Common myeloid progenitor, CD34-positive (primary cell): ENCODE measurements at regions not wholly inside any gene's neighbourhood (a gene's known extent, or its start where the extent isn't known, plus 50 kb on each side); places are given as distances from the start of the nearest gene placed in this dataset.
"Not testable (repeated sequence)": the region's sequence is repeated elsewhere in the genome, so short reads cannot be mapped to it uniquely, and the experiment has no call there.

ENCODE experiments used
- CTCF ChIA-PET: fragments of 350-600 bp; sonication (Branson Sonifier 250); formaldehyde crosslinking; loops from one replicate; lab custom pipeline; 2021; ENCODE audit warnings: antibody characterized with exemption; lab: Charles Lee
- POLR2A ChIA-PET: fragments of 350-600 bp; sonication (Branson Sonifier 250); formaldehyde crosslinking; loops from one replicate; lab custom pipeline; 2021; ENCODE audit warnings: antibody characterized with exemption; lab: Charles Lee
- DNase-seq, 3 donors: peaks; one replicate each; pipeline versions ENCODE4 v3.0.0 to v3.0.0-alpha.2; 2013
- H3K27ac ChIP-seq, 2 experiments: 1 replicate in 1 of 2; 2 replicates in 1 of 2; pipeline ENCODE4 v1.7.0; 2013; ENCODE audit warnings: inconsistent platforms in 2 of 2, low read length in 2 of 2, mild to moderate bottlenecking in 2 of 2, low read depth in 1 of 2, moderate library complexity in 1 of 2; ENCODE audit not compliant: severe bottlenecking in 2 of 2, insufficient read depth in 1 of 2, poor library complexity in 1 of 2
- H3K27me3 ChIP-seq, 5 experiments: replicated peaks in 2 of 5; 1 replicate in 3 of 5; 2 replicates in 2 of 5; pipeline versions ENCODE4 v1.6.1 to v1.7.0; 2013; ENCODE audit warnings: low read length in 4 of 5, mild to moderate bottlenecking in 2 of 5, moderate library complexity in 2 of 5, inconsistent platforms in 1 of 5; ENCODE audit not compliant: insufficient read depth in 5 of 5, control insufficient read depth in 4 of 5
- H3K36me3 ChIP-seq, 4 experiments: 1 replicate in 2 of 4; 2 replicates in 2 of 4; pipeline versions ENCODE4 v1.6.1 to v1.7.0; 2013; ENCODE audit warnings: low read length in 3 of 4, control low read depth in 1 of 4, mild to moderate bottlenecking in 1 of 4; ENCODE audit not compliant: control insufficient read depth in 4 of 4, insufficient read depth in 4 of 4
- H3K4me1 ChIP-seq, 4 experiments: 1 replicate in 3 of 4; 2 replicates in 1 of 4; pipeline versions ENCODE4 v1.6.1 to v1.7.1; 2013; ENCODE audit warnings: low read length in 3 of 4, mild to moderate bottlenecking in 3 of 4, control low read depth in 1 of 4, inconsistent platforms in 1 of 4, moderate library complexity in 1 of 4; ENCODE audit not compliant: control insufficient read depth in 4 of 4, insufficient read depth in 4 of 4; ENCODE audit errors: control extremely low read depth in 1 of 4
- H3K4me3 ChIP-seq, 7 experiments: 1 replicate in 4 of 7; 2 replicates in 3 of 7; pipeline versions ENCODE4 v1.5.1 to v1.7.0; 2013; ENCODE audit warnings: mild to moderate bottlenecking in 7 of 7, low read length in 6 of 7, moderate library complexity in 6 of 7, inconsistent platforms in 2 of 7, low read depth in 2 of 7, control low read depth in 1 of 7; ENCODE audit not compliant: insufficient read depth in 4 of 7, control insufficient read depth in 1 of 7; ENCODE audit errors: extremely low read depth in 1 of 7
- H3K9me3 ChIP-seq, 5 experiments: 1 replicate in 4 of 5; 2 replicates in 1 of 5; pipeline versions ENCODE4 v1.6.1 to v1.7.1; 2013; ENCODE audit warnings: low read length in 4 of 5, mild to moderate bottlenecking in 2 of 5, inconsistent platforms in 1 of 5, low read depth in 1 of 5, moderate library complexity in 1 of 5; ENCODE audit not compliant: control insufficient read depth in 4 of 5, insufficient read depth in 2 of 5; ENCODE audit errors: control extremely low read depth in 1 of 5
- WGBS: methylation state at CpG from one replicate; pipeline ENCODE4 v1.1.5; 2013; ENCODE audit not compliant: insufficient coverage; 5-methylcytosine and 5-hydroxymethylcytosine counted together

- CTCF ChIA-PET, result no interaction called here
- H3K27ac ChIP-seq, result no peak overlapping the region
These were observed 120.9 kb downstream of the TMEM168 start for GRCh38 chr7:112669306-112669705.

DNA sequence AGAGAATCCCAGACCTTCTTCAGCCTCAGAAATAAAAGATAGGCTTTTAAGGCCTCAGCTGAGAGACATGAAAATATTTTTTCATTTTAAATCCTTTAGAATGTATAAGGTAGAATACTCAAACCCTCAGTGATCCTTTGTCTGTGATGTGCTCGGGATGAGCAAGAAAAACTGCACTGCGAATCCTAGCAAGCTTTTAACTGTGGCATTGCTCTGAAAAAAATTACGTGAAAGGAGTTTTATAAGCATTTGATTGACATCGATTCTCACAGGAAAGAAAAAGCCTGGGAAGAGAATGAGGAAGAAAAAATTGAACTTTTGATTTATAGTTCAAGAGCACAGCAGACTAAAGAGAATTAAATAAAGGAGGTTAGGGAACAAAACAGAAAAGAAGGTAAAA is 120.0 kb downstream of the TMEM168 start:
- DNase-seq, result no peak
- ChIA-PET CTCF (no interaction called here), POLR2A (no interaction called here)
- H3K36me3 ChIP-seq, result no peaks in the 10 kb centered on the region
- H3K4me1 ChIP-seq, result no peaks in the 10 kb centered on the region
- H3K9me3 ChIP-seq, result no peaks in the 10 kb centered on the region
- H3K27ac ChIP-seq, result no peak overlapping the region
- no peaks in the 10 kb centered on the region for H3K27me3 ChIP-seq
- H3K4me3 ChIP-seq, result no peak overlapping the region
- WGBS, result 87% methylated on average over 3 of the region's 4 CpGs

More at GRCh38 chr7:112669306-112669705, 120.9 kb downstream of the TMEM168 start:
- POLR2A ChIA-PET, result no interaction called here
- H3K4me1 ChIP-seq, result no peaks in the 10 kb centered on the region
- no peak for DNase-seq
- H3K4me3 ChIP-seq, result no peak overlapping the region
- H3K36me3 ChIP-seq, result no peaks in the 10 kb centered on the region
- no peaks in the 10 kb centered on the region for H3K27me3 ChIP-seq
- no peaks in the 10 kb centered on the region for H3K9me3 ChIP-seq

DNA sequence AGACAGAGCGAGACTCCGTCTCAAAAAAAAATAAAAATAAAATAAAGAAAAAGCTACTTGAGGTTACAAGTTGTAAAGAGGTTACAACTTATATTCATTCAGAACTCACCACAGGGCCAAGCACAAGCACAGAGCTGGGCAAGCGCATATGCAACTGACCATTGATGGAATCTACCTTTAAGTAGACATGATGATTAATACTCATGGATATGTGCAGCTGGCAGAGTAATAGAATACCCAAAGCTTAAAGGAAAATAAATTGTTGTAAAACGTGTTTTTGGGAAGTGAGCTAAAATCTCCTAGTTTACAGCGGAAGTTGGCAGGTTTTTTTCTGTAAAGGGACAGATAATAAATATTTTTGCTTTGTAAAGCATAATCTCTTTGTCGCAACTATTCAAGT is 111.6 kb downstream of the TMEM168 start:
- no peak overlapping the region for H3K4me3 ChIP-seq
- POLR2A ChIA-PET, result no interaction called here
- DNase-seq, result no peak
- WGBS, result 67% methylated on average over 1 of the region's 6 CpGs
- H3K4me1 ChIP-seq, result no peaks in the 10 kb centered on the region
- no peaks in the 10 kb centered on the region for H3K36me3 ChIP-seq
- CTCF ChIA-PET, result no interaction called here
- H3K27me3 ChIP-seq, result no peaks in the 10 kb centered on the region
- H3K9me3 ChIP-seq, result no peaks in the 10 kb centered on the region
- no peak overlapping the region for H3K27ac ChIP-seq

DNA sequence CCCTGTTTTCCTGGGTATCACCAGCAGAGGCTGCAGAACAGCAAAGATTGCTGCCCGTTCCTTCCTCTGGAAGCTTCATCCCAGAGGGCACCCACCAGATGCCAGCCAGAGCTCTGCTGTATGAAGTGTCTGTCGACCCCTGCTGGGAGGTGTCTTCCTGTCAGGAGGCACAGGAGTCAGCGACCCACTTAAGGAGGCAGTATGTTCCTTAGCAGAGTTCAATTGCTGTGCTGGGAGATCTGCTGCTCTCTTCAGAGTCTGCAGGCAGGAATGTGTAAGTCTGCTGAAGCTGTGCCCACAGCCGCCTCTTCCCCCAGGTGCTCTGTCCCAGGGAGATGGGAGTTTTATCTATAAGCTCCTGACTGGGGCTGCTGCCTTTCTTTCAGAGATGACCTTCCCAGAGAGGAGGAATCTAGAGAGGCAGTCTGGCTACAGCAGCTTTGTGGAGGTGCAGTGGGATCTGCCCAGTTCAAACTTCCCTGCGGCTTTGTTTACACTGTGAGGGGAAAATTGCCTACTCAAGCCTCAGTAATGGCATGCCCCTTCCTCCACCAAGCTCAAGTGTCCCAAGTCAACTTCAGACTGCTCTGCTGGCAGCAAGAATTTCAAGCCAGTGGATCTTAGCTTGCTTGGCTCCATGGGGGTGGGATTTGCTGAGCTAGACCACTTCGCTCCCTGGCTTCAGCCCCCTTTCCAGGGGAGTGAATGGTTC is 100.6 kb downstream of the TMEM168 start:
- CTCF ChIA-PET, DNase-seq: not testable (repeated sequence)

DNA sequence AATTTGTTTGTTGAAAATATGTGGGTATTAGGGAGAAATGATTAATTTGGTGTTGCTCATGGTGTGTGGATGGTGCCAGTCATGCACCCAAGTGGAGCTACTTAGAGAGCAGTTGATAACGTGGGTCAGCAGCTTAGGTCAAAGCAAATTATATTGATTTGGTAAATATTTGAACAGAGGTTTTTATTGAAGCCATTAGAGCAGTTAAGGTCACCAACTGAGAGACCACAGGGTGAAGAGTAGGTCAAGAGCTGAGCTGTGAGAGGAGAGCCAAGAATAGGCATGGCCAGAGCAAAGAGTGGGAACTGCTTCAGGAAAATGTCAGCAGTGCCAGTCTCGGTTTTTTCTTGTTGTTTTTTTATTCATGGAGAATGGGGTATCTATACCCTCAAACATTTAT is 97.9 kb downstream of the TMEM168 start:
- no peak for DNase-seq
- Histone ChIP-seq H3K9me3 (no peaks in the 10 kb centered on the region), H3K4me3 (no peak overlapping the region), H3K27ac (no peak overlapping the region), H3K27me3 (no peaks in the 10 kb centered on the region), H3K36me3 (no peaks in the 10 kb centered on the region), H3K4me1 (no peaks in the 10 kb centered on the region)
- no CpG with 5 or more reads among the region's 2 CpGs for WGBS
- CTCF ChIA-PET, result interaction anchor here (0.7 kb wide), 1 partner anchor 951 kb away, joined by 3 read pairs; no protein-coding TSS in a partner anchor
- POLR2A ChIA-PET, result no interaction called here

More for the DNA sequence above, 100.6 kb downstream of the TMEM168 start:
- H3K36me3 ChIP-seq, H3K27me3 ChIP-seq, H3K4me3 ChIP-seq, POLR2A ChIA-PET, H3K4me1 ChIP-seq, H3K27ac ChIP-seq, H3K9me3 ChIP-seq: not testable (repeated sequence)
- WGBS, result 80% methylated on average over 5 of the region's 6 CpGs

DNA sequence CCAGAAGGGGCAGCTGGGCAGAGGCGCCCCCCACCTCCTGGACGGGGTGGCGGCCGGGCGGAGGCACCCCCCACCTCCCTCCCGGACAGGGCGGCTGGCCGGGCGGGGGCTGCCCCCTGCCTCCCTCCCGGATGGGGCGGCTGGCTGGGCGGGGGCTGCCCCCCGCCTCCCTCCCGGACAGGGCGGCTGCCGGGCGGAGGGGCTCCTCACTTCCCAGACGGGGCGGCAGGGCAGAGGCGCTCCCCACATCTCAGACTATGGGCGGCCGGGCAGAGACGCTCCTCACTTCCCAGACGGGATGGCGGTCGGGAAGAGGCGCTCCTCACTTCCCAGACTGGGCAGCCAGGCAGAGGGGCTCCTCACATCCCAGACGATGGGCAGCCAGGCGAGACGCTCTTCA is 93.0 kb downstream of the TMEM168 start:
- 98% methylated on average over 16 of the region's 30 CpGs for WGBS
- POLR2A ChIA-PET, DNase-seq: not testable (repeated sequence)

DNA sequence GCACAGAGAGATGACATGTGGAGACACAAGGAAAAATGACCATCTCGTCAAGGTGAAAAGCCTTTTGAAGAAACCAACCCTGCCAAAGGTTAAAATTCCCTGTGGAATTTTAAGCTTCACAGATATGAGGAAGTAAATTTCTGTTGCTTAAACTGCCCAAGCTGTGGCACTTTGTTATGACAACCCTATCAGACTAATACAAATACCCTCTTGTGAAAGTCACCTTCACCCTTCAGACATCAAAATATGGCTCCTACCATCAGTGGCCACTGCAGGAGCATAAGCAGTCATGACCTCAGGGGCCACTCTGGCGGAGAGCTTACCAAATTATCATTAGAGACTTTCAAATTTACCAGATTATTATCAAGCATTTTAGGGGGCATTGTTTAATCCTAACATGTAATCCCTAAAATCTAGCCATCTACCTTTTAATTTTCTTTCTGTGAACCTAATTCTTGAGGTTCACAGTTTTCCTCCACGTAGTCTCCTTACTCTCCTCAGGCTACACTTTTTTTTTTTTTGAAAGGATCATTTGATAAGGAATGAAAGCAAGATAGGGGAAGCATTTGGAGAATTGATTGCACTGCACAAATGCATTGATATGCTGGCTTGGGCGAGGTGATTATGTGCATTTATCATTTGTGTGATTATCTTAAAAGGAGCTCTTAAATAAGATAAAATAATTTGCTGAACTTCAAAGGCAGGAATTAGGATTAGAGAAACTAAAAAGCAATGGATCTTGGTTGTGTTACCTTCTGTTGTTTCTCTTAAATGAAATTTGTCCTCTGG is 90.3 kb downstream of the TMEM168 start:
- Histone ChIP-seq H3K27me3 (no peaks in the 10 kb centered on the region), H3K9me3 (no peaks in the 10 kb centered on the region), H3K27ac (no peak overlapping the region), H3K4me3 (no peak overlapping the region), H3K4me1 (no peaks in the 10 kb centered on the region), H3K36me3 (no peaks in the 10 kb centered on the region)
- POLR2A ChIA-PET, result interaction anchor here (0.5 kb wide), 1 partner anchor 26 kb away, joined by 3 read pairs; no protein-coding TSS in a partner anchor
- CTCF ChIA-PET, result no interaction called here
- DNase-seq, result no peak
- WGBS, result 84% methylated on average over 3 of the region's 4 CpGs

More for the DNA sequence above, 93.0 kb downstream of the TMEM168 start:
- CTCF ChIA-PET, H3K27me3 ChIP-seq, H3K9me3 ChIP-seq, H3K36me3 ChIP-seq, H3K4me3 ChIP-seq, H3K4me1 ChIP-seq, H3K27ac ChIP-seq: not testable (repeated sequence)
